Lung (tissue), 11 donors: ENCODE measurements at regions not wholly inside any gene's neighbourhood (a gene's known extent, or its start where the extent isn't known, plus 50 kb on each side); places are given as distances from the start of the nearest gene placed in this dataset.
A peak's percentile ranks its signal among the peaks of the same experiment; 100 is the strongest.

Source experiments
- ATAC-seq: fragments of 200-7000 bp; cut with Tn5 transposase; one replicate; pipeline ENCODE4 v1.9.1; 2020; ENCODE audit warnings: moderate number of reproducible peaks; ENCODE audit not compliant: insufficient read depth, low FRiP score
- DNase-seq, 3 donors: peaks; one replicate each; pipeline ENCODE4 v3.0.0-alpha.2; 2013 to 2017
- H3K27ac ChIP-seq, 2 donors: one replicate each; pipeline ENCODE4 v1.5.1; 2013; ENCODE audit warnings: mild to moderate bottlenecking in 2 of 2, moderate library complexity in 2 of 2, control low read depth in 1 of 2, inconsistent platforms in 1 of 2, low read depth in 1 of 2, low read length in 1 of 2
- H3K27me3 ChIP-seq, 3 donors: one replicate each; pipeline ENCODE4 v1.5.1; 2013; ENCODE audit warnings: low read length in 2 of 3; ENCODE audit not compliant: control insufficient read depth in 3 of 3, insufficient read depth in 3 of 3
- H3K36me3 ChIP-seq, 4 donors: one replicate each; pipeline ENCODE4 v1.5.1; 2013; ENCODE audit warnings: low read length in 4 of 4, mild to moderate bottlenecking in 1 of 4, moderate library complexity in 1 of 4; ENCODE audit not compliant: control insufficient read depth in 4 of 4, insufficient read depth in 4 of 4
- H3K4me1 ChIP-seq, 5 donors: one replicate each; pipeline ENCODE4 v1.5.1; 2013; ENCODE audit warnings: low read length in 5 of 5, mild to moderate bottlenecking in 2 of 5, moderate library complexity in 1 of 5; ENCODE audit not compliant: control insufficient read depth in 5 of 5, insufficient read depth in 5 of 5
- H3K4me3 ChIP-seq: one replicate; pipeline ENCODE4 v1.5.1; 2013; ENCODE audit warnings: mild to moderate bottlenecking, control low read depth, moderate library complexity
- H3K9ac ChIP-seq, 2 donors: one replicate each; pipeline ENCODE4 v1.5.1; 2013; ENCODE audit warnings: low read length in 2 of 2, control low read depth in 1 of 2; ENCODE audit not compliant: insufficient read depth in 1 of 2
- H3K9me3 ChIP-seq, 4 donors: one replicate each; pipeline ENCODE4 v1.5.1; 2013; ENCODE audit warnings: low read length in 3 of 4, mild to moderate bottlenecking in 1 of 4, moderate library complexity in 1 of 4; ENCODE audit not compliant: control insufficient read depth in 4 of 4, insufficient read depth in 3 of 4
- CTCF ChIP-seq: IDR thresholded peaks from 2 replicates; pipeline ENCODE4 v1.5.1; 2012; ENCODE audit warnings: mild to moderate bottlenecking; ENCODE audit errors: control extremely low read depth, extremely low read depth
- WGBS, 2 donors: extraction: QIAGEN DNeasy Blood & Tissue Kit; methylation state at CpG; one replicate each; pipeline ENCODE4 v1.1.7; 2013; 5-methylcytosine and 5-hydroxymethylcytosine counted together
- donor health status: control.
- donor health status: control.
- donor health status: Bipolar disorder and iron deficiency.
- donor health status: healthy.
- donor health status: DM: yes; HTN: yes; CAD: no.

GRCh38 chr9:121550041-121550440 is 50.4 kb upstream of the GGTA1 start:
- H3K4me3 ChIP-seq, result no peak overlapping the region
- no peak overlapping the region for H3K27ac ChIP-seq
- ATAC-seq (no peak), DNase-seq (no peak)
- no peak for TF ChIP-seq CTCF
- H3K4me1 ChIP-seq, result peaks cover 0 to 28% (median 5%) of the 10 kb centered on the region in 5 donors
- 86 to 89% methylated on average over 6 of the region's 6 CpGs for WGBS, 2 donors
- H3K27me3 ChIP-seq, result peaks cover 0 to 2% (median 0%) of the 10 kb centered on the region in 3 donors
- no peaks in the 10 kb centered on the region for H3K36me3 ChIP-seq
- peaks cover 0 to 3% (median 0%) of the 10 kb centered on the region in 4 donors for H3K9me3 ChIP-seq
- no peak overlapping the region for H3K9ac ChIP-seq

GRCh38 chr9:121550569-121551512 is 51.2 kb upstream of the GGTA1 start:
- peaks cover 0 to 2% (median 0%) of the 10 kb centered on the region in 3 donors for H3K27me3 ChIP-seq
- no peaks in the 10 kb centered on the region for H3K36me3 ChIP-seq
- peak; percentile 80 to 87 (median 81) for DNase-seq
- peak; percentile 42 for ATAC-seq
- H3K9ac ChIP-seq, result no peak overlapping the region
- no peak overlapping the region for H3K4me3 ChIP-seq
- WGBS, 2 donors, result 21 to 22% methylated on average over 40 of the region's 40 CpGs
- H3K9me3 ChIP-seq, result peaks cover 0 to 3% (median 0%) of the 10 kb centered on the region in 4 donors
- peaks cover 0 to 24% (median 5%) of the 10 kb centered on the region in 5 donors for H3K4me1 ChIP-seq
- TF ChIP-seq CTCF, result peak; percentile 80
- no peak overlapping the region for H3K27ac ChIP-seq

- no peak for ATAC-seq
Observed at GRCh38 chr9:121551985-121552753, 52.5 kb upstream of the GGTA1 start.

More at GRCh38 chr9:121551985-121552753, 52.5 kb upstream of the GGTA1 start:
- Histone ChIP-seq H3K27me3 (peaks cover 0 to 2% (median 0%) of the 10 kb centered on the region in 3 donors), H3K4me3 (no peak overlapping the region), H3K36me3 (no peaks in the 10 kb centered on the region), H3K4me1 (peaks cover 0 to 26% (median 7%) of the 10 kb centered on the region in 5 donors), H3K27ac (no peak overlapping the region), H3K9me3 (peaks cover 0 to 3% (median 0%) of the 10 kb centered on the region in 4 donors), H3K9ac (no peak overlapping the region)
- 65 to 69% methylated on average over 9 of the region's 9 CpGs for WGBS, 2 donors
- TF ChIP-seq CTCF, result no peak
- no peak for DNase-seq
